Fibroblast of skin of right biceps (primary cell): ENCODE measurements at regions not wholly inside any gene's neighbourhood (a gene's known extent, or its start where the extent isn't known, plus 50 kb on each side); places are given as distances from the start of the nearest gene placed in this dataset.
"Not testable (repeated sequence)": the region's sequence is repeated elsewhere in the genome, so short reads cannot be mapped to it uniquely, and the experiment has no call there.

Experiments
- DNase-seq: peaks from one replicate; pipeline ENCODE4 v3.0.0-alpha.2; 2013

GRCh38 chr16:55017321-55017720 is 86.7 kb downstream of the IRX5 start:
- DNase-seq = no peak

GRCh38 chr16:55018881-55019280 is 88.2 kb downstream of the IRX5 start:
- DNase-seq = no peak

- no peak for DNase-seq
Observed at GRCh38 chr16:55019419-55020131, 88.9 kb downstream of the IRX5 start.

GRCh38 chr16:55021595-55022475 is 91.2 kb downstream of the IRX5 start:
- DNase-seq = peak; percentile 66

- not testable (repeated sequence) for DNase-seq
Observed at GRCh38 chr16:55027260-55027659, 96.6 kb downstream of the IRX5 start.

- no peak for DNase-seq
Observed at GRCh38 chr16:55029509-55029908, 98.8 kb downstream of the IRX5 start.

GRCh38 chr16:55030944-55031343 is 100.3 kb downstream of the IRX5 start:
- DNase-seq = no peak

- no peak for DNase-seq
Observed at GRCh38 chr16:55031481-55031880, 100.8 kb downstream of the IRX5 start.

- no peak for DNase-seq
Observed at GRCh38 chr16:55033225-55034156, 102.8 kb downstream of the IRX5 start.

- peak; percentile 34 for DNase-seq
Observed at GRCh38 chr16:55035029-55035428, 104.4 kb downstream of the IRX5 start.

GRCh38 chr16:55035956-55036355 is 105.3 kb downstream of the IRX5 start:
- DNase-seq = peak; percentile 56

GRCh38 chr16:55036371-55036821 is 105.7 kb downstream of the IRX5 start:
- DNase-seq = no peak

- DNase-seq = no peak
Observed at GRCh38 chr16:55037046-55037445, 106.4 kb downstream of the IRX5 start.

- no peak for DNase-seq
Observed at GRCh38 chr16:55037966-55038365, 107.3 kb downstream of the IRX5 start.

- DNase-seq = no peak
Observed at GRCh38 chr16:55039042-55039441, 108.4 kb downstream of the IRX5 start.

GRCh38 chr16:55039511-55039910 is 108.8 kb downstream of the IRX5 start:
- DNase-seq = no peak

- DNase-seq = no peak
Observed at GRCh38 chr16:55039931-55040330, 109.3 kb downstream of the IRX5 start.

GRCh38 chr16:55040366-55041086 is 109.9 kb downstream of the IRX5 start:
- DNase-seq = no peak

GRCh38 chr16:55041540-55042234 is 111.0 kb downstream of the IRX5 start:
- DNase-seq = no peak

- DNase-seq = no peak
Observed at GRCh38 chr16:55042556-55043432, 112.1 kb downstream of the IRX5 start.

- no peak for DNase-seq
Observed at GRCh38 chr16:55043499-55043898, 112.8 kb downstream of the IRX5 start.
